C4-2B (cell line): ENCODE measurements at regions not wholly inside any gene's neighbourhood (a gene's known extent, or its start where the extent isn't known, plus 50 kb on each side); places are given as distances from the start of the nearest gene placed in this dataset.
A peak's percentile ranks its signal among the peaks of the same experiment; 100 is the strongest.

Experiments used
- H3K27ac ChIP-seq: fragments of 450-650 bp; 2 replicates; pipeline ENCODE4 v1.5.1; 2017
- ZFX ChIP-seq: fragments of 450-650 bp; IDR thresholded peaks from 2 replicates; pipeline ENCODE4 v1.6.1; 2017
- TF ChIP-seq, protein P1 (sequence below): fragments of 450-650 bp; conservative IDR thresholded peaks from 2 replicates; pipeline ENCODE4 v1.5.1; 2017; ENCODE audit warnings: mild to moderate bottlenecking

DNA sequence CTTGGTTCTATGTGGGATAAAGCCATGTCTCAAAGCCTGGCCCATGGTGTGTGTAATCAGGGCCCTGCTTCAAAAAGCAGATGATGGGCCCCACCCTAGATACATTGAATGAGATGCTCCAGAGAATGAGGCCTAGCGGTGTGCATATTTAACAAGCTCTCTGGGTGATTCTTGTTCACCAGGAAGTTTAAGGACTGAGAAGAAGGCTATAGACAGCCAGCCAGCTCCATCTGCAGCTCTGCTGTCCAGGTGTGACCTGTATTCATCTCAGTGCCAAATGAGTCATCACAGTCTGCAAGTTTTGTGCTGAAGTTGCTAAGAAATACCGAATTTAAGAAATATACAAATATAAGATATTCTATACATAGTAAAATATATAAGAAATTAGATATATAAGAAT is 182.0 kb upstream of the RUNX1 start:
- TF ChIP-seq, protein P1, sequence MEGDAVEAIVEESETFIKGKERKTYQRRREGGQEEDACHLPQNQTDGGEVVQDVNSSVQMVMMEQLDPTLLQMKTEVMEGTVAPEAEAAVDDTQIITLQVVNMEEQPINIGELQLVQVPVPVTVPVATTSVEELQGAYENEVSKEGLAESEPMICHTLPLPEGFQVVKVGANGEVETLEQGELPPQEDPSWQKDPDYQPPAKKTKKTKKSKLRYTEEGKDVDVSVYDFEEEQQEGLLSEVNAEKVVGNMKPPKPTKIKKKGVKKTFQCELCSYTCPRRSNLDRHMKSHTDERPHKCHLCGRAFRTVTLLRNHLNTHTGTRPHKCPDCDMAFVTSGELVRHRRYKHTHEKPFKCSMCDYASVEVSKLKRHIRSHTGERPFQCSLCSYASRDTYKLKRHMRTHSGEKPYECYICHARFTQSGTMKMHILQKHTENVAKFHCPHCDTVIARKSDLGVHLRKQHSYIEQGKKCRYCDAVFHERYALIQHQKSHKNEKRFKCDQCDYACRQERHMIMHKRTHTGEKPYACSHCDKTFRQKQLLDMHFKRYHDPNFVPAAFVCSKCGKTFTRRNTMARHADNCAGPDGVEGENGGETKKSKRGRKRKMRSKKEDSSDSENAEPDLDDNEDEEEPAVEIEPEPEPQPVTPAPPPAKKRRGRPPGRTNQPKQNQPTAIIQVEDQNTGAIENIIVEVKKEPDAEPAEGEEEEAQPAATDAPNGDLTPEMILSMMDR: no peak
- no peak for TF ChIP-seq ZFX
- H3K27ac ChIP-seq: no peak overlapping the region

DNA sequence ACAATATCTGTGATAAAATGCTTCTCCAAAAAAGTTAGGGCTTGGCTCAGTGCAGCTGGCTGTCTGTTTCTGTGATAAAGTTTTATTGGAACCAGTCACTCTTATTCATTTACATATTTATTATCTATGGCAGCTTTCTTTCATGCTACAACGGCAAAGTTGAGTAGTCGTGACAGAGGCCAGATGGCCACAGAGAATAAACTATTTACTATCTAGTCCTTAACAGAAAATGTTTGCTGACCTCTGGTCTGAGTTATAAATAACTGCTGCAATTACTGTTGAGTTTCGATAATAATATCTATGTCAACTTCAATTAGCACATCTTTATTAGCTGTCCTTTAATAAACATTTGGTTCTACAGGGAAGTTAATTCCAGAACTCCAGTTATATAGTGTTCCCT is 180.2 kb upstream of the RUNX1 start:
- H3K27ac ChIP-seq: no peak overlapping the region
- TF ChIP-seq, protein P1: no peak
- TF ChIP-seq ZFX: no peak

DNA sequence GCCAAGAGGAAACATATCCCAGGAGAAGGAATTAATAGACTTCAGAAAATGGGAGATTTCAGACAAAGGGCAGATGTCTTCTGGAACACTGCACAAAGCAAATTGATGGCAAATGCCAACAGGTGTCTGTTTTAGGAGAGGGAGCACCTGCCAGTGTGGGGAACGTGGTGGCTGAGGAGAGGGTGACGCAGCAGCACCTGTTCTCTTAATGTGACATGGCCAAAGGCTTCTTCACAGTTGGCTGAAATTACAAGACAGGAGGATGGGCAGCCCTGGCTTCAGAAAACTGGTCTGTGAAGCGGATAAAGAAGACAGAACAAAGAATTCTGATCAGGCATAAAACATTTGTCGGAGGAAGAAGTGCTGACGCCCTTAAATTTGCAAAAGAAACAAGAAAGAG is 178.7 kb upstream of the RUNX1 start:
- TF ChIP-seq, protein P1: no peak
- TF ChIP-seq ZFX: no peak
- H3K27ac ChIP-seq: no peak overlapping the region

DNA sequence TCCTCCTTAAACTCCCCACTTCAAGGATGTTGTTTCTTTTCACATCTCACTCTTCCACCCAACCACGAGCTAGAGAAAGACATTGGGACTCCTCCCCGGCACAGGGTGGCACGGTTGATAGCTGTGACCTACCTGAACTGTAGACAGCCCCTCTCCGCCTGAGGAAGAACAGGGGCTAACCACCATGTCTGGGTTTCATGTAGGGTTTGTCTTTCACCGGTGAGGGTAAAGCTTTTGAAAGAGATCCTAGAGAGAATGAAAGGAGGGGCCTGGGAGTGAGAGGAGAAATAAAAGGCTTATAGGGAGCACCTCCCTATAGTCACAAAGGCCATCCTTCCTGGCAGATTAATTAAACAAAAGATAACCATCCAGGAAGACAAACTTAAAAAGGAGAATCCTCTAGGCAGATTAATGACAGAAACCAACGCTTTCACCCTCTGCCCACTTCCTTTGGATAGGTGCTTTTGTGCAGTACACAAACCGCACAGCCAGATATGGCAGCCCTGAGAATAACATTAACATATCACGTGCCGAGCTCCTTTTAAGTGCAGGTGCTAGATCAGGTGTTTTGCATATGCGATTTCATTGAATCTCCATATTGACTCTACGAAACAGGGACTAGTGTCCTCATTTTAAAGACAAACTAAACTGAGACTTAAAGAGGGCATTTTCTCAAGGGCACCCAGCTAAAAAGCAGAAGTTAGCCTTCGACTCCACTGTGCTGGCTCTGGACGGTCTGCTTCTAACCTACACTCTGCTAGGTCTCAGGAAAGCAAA is 178.1 kb upstream of the RUNX1 start:
- H3K27ac ChIP-seq: peak overlapping the region; percentile 34
- TF ChIP-seq, protein P1: no peak
- TF ChIP-seq ZFX: no peak

DNA sequence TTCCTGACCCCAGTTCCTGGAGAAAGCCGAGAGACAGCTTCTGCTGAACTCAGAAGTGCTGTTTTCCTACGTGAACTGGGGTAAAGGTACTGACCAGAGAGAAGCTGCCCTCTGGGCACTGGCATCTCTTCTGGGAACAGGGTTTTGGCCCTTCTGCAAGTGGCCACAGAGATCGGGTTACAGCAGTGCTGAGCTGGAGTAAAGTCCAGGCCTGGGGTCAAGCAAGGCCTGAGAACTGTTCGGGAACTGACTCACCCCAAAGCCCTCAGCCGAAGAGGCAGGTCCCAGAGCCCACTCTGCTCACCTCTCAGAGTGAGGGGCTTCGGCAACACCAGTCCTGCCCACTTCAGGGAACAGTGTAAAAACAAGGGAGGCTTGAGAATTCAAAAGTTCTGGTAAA is 177.2 kb upstream of the RUNX1 start:
- peak overlapping the region; percentile 34 for H3K27ac ChIP-seq
- no peak for TF ChIP-seq ZFX
- TF ChIP-seq, protein P1: no peak

DNA sequence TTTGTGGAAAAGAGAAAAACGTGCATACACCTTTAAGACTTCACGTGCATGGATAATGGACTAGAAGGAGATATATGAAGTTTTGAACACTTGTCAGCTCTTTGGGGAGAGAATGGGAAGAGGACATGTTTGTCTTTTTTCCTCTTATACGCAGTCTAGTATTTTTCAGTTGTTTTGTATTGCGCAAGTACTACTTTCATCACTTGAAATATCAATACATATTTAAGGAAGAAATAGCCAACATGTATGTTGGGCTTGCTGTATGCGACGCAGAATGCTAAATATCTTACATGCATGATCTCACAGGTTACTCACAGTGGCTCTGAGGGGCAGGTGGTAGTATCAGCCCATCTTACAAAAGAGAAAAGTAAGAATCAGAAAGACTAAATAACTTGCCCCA is 176.5 kb upstream of the RUNX1 start:
- H3K27ac ChIP-seq: peak overlapping the region; percentile 34; the same call in 1 of the 2 replicates
- TF ChIP-seq, protein P1: no peak
- no peak for TF ChIP-seq ZFX

DNA sequence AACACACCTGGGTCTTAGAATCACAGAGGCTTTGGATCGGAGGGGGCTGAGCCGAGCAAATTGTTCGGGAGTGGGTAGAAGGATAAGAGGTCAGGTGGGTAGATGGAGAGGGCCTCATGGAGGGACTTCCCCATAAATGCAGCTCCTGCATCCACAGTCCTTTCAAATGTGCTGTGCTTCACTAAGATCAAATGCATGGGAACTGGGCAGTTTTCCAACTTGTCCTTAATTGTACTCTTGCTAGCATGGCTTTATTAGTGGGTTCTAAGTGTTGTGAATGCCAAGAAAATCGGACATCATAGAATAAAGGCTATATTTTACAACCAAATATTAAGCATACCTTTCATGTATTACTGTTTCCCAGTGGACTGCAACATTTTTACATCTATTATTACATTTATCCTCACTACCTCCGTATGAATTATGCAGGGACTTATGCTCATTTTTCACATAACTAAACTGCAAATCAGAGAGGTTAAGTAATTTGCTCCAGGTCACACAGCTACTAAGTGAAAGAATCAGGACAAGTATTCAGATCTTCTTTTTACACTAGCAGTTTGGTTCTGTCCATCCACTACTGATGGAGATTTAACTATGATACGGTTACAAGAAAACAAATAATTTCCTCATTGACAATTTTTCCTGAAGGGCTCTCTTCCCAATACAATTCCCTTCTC is 174.5 kb upstream of the RUNX1 start:
- no peak overlapping the region for H3K27ac ChIP-seq
- TF ChIP-seq, protein P1: no peak
- TF ChIP-seq ZFX: no peak
